Ascending aorta (tissue), 2 donors: ENCODE measurements at regions not wholly inside any gene's neighbourhood (a gene's known extent, or its start where the extent isn't known, plus 50 kb on each side); places are given as distances from the start of the nearest gene placed in this dataset.
"Not testable (repeated sequence)": the region's sequence is repeated elsewhere in the genome, so short reads cannot be mapped to it uniquely, and the experiment has no call there.

Source experiments
- DNase-seq, 2 donors: peaks; one replicate each; pipeline ENCODE4 v3.0.0-alpha.2; 2019; ENCODE audit warnings: low spot score in 2 of 2
- H3K27ac ChIP-seq, 2 donors: fragments of 200-600 bp; sonication (generic); one replicate each; pipeline ENCODE4 v1.5.1; 2016 to 2017; ENCODE audit warnings: mild to moderate bottlenecking in 1 of 2
- H3K27me3 ChIP-seq: fragments of 200-600 bp; sonication (generic); one replicate; pipeline ENCODE4 v1.5.1; 2017
- H3K36me3 ChIP-seq, 2 donors: fragments of 200-600 bp; sonication (generic); one replicate each; pipeline ENCODE4 v1.5.1; 2016
- H3K4me1 ChIP-seq, 2 donors: fragments of 200-600 bp; sonication (generic); one replicate each; pipeline ENCODE4 v1.5.1; 2016 to 2017; ENCODE audit warnings: mild to moderate bottlenecking in 1 of 2
- H3K4me3 ChIP-seq, 2 donors: fragments of 200-600 bp; sonication (generic); one replicate each; pipeline ENCODE4 v1.5.1; 2016 to 2017; ENCODE audit warnings: mild to moderate bottlenecking in 1 of 2
- H3K9me3 ChIP-seq, 2 donors: fragments of 200-600 bp; sonication (generic); one replicate each; pipeline ENCODE4 v1.5.1; 2016
- intact Hi-C: fragments of 100-400 bp; cut with DNase I; formaldehyde crosslinking; loops from one replicate; pipeline ENCODE4 v1.15.1; 2023
- TF ChIP-seq, protein P1 (sequence below), 3 experiments: fragments of 200-600 bp in 2 of 3; fragments of 450-650 bp in 1 of 3; sonication (generic) in 2 of 3; IDR thresholded peaks; one replicate each; pipeline ENCODE4 v1.5.1; 2016 to 2019; ENCODE audit warnings: antibody characterized with exemption in 3 of 3, mild to moderate bottlenecking in 1 of 3, moderate library complexity in 1 of 3

DNA sequence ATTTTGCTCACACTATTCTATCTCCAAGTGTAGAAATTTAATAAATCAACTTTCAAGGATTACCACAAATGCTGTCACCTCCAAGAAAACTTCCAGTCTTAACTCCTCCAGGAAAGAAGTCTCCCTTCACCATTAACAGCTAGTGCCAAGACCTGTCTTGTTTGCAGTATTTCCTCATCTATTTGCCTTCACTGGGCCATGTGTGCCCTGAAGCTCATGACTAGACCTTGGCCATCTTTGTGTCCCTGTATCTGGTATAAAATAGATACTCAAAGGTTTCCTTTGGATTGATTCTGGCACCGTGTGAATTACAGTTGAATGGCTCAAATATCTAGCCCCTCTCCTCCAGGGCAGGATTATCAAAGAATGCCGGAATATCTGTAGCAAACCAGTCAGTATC is 346.7 kb upstream of the KLF4 start:
- DNase-seq: no peak
- no peak overlapping the region for H3K27ac ChIP-seq
- no peak overlapping the region for H3K4me3 ChIP-seq
- TF ChIP-seq, protein P1, sequence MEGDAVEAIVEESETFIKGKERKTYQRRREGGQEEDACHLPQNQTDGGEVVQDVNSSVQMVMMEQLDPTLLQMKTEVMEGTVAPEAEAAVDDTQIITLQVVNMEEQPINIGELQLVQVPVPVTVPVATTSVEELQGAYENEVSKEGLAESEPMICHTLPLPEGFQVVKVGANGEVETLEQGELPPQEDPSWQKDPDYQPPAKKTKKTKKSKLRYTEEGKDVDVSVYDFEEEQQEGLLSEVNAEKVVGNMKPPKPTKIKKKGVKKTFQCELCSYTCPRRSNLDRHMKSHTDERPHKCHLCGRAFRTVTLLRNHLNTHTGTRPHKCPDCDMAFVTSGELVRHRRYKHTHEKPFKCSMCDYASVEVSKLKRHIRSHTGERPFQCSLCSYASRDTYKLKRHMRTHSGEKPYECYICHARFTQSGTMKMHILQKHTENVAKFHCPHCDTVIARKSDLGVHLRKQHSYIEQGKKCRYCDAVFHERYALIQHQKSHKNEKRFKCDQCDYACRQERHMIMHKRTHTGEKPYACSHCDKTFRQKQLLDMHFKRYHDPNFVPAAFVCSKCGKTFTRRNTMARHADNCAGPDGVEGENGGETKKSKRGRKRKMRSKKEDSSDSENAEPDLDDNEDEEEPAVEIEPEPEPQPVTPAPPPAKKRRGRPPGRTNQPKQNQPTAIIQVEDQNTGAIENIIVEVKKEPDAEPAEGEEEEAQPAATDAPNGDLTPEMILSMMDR (IDR thresholded peaks at IDR 0.05): no peak
- no peaks in the 10 kb centered on the region for H3K27me3 ChIP-seq
- H3K9me3 ChIP-seq: no peaks in the 10 kb centered on the region
- no peaks in the 10 kb centered on the region for H3K36me3 ChIP-seq
- H3K4me1 ChIP-seq: no peaks in the 10 kb centered on the region
- intact Hi-C loops: no loop called here

DNA sequence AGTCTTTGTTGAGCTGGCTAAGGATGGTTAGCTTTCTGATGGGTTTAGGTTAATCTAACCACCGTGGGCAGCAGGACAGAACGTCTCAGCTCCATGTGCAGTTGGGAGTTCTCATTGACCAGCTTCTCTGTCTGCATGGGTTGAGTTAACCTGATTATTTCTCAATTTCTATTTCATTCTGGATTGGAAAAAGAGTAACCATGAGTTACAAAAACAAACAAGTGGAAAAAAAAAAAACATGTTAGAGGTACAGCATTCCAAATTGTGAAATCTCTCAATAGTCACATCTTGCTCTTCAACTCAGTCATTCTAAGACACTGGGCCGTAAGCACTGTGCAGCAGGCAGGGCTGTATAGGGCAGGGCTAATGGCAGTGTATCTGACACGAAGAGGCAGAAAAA is 343.7 kb upstream of the KLF4 start:
- TF ChIP-seq, protein P1 (IDR thresholded peaks at IDR 0.05): no peak

DNA sequence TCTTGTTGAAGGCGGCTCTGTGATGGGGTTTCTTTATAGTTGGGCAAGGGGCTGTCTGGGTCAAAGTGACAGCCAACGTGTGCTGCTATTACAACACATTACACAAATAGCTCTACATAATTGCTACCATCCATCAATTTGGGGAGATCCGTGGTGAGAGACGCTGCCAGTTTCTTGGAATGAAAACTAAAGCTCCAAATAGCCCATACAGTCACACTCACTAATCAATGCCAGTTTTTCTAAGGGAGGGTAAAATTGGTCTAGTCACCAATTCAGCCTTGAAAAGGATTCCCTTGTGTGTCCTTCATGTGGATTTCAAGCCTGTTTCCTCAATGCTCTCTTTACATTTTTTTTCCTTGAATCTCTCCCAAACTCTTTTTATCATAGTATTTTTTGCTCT is 343.3 kb upstream of the KLF4 start:
- DNase-seq: no peak
- TF ChIP-seq, protein P1 (IDR thresholded peaks at IDR 0.05): no peak
- no peak overlapping the region for H3K4me3 ChIP-seq
- no peak overlapping the region for H3K27ac ChIP-seq
- no peaks in the 10 kb centered on the region for H3K4me1 ChIP-seq
- intact Hi-C loops: no loop called here
- no peaks in the 10 kb centered on the region for H3K36me3 ChIP-seq
- H3K27me3 ChIP-seq: no peaks in the 10 kb centered on the region
- no peaks in the 10 kb centered on the region for H3K9me3 ChIP-seq

More for the DNA sequence above, 343.7 kb upstream of the KLF4 start:
- Histone ChIP-seq H3K4me1 (no peaks in the 10 kb centered on the region), H3K27ac (no peak overlapping the region), H3K36me3 (no peaks in the 10 kb centered on the region), H3K4me3 (no peak overlapping the region), H3K27me3 (no peaks in the 10 kb centered on the region), H3K9me3 (no peaks in the 10 kb centered on the region)
- intact Hi-C loops: no loop called here
- no peak for DNase-seq

DNA sequence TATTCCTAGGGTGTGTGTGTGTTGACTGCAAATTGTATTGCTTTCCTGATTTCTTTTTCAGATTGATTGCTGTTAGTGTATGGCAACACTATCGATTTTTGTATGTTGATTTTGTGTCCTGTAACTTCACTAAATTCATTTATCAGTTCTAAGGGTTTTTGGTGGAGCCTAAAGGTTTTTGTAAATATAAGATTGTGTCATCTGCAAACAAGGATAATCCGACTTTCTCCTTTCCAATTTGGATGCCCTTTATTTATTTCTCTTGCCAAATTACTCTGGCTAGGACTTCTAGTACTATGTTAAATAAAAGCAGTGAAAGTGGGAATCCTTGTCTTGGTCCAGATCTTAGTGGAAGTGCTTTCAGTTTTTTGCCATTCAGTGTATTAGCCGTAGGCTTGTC is 340.9 kb upstream of the KLF4 start:
- Histone ChIP-seq H3K27ac (no peak overlapping the region), H3K4me1 (no peaks in the 10 kb centered on the region), H3K4me3 (no peak overlapping the region), H3K27me3 (no peaks in the 10 kb centered on the region), H3K36me3 (no peaks in the 10 kb centered on the region), H3K9me3 (no peaks in the 10 kb centered on the region)
- no peak for DNase-seq
- intact Hi-C loops: no loop called here
- TF ChIP-seq, protein P1 (IDR thresholded peaks at IDR 0.05): no peak

DNA sequence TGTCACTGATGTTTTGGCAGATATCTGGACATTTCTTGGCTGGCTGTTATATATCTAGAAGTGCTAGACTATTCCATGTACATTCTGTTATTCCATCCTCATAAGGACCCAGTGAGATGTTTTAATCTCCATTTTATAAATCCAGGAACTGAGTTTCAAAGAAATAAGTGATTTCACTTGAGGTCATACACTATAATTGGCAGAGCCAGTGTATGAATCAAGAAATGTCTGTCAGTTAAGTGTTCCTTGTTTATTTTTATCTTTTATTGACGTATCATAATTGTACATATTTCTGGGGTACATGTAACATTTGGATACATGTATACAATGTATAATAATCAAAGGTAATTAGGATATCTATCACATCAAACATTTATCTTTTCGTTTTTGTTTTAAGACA is 338.3 kb upstream of the KLF4 start:
- no peaks in the 10 kb centered on the region for H3K4me1 ChIP-seq
- intact Hi-C loops: no loop called here
- H3K36me3 ChIP-seq: no peaks in the 10 kb centered on the region
- no peaks in the 10 kb centered on the region for H3K9me3 ChIP-seq
- no peaks in the 10 kb centered on the region for H3K27me3 ChIP-seq
- H3K27ac ChIP-seq: no peak overlapping the region
- no peak for DNase-seq
- TF ChIP-seq, protein P1 (IDR thresholded peaks at IDR 0.05): no peak
- no peak overlapping the region for H3K4me3 ChIP-seq

DNA sequence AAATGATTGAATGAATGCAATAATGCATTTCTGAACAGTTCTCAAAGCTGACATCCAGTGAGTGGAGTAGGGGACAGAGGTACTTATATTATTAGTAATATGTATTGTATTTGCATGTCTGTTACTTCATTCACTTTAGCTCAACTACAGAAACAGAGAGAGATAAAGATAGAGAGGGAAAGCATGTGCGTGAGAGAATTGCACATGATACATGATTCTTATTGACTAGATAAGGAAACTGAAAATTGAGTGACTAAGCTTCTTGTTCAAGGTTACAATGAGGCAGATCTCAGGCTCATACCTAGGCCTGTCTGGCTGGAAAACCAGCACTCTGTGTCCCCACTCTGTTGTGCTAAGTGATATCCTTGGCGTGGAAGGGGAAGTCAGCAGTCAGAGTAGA is 337.7 kb upstream of the KLF4 start:
- intact Hi-C loops: no loop called here
- Histone ChIP-seq H3K4me3 (no peak overlapping the region), H3K4me1 (no peaks in the 10 kb centered on the region), H3K36me3 (no peaks in the 10 kb centered on the region), H3K9me3 (no peaks in the 10 kb centered on the region), H3K27ac (no peak overlapping the region), H3K27me3 (no peaks in the 10 kb centered on the region)
- no peak for DNase-seq
- TF ChIP-seq, protein P1 (IDR thresholded peaks at IDR 0.05): no peak

DNA sequence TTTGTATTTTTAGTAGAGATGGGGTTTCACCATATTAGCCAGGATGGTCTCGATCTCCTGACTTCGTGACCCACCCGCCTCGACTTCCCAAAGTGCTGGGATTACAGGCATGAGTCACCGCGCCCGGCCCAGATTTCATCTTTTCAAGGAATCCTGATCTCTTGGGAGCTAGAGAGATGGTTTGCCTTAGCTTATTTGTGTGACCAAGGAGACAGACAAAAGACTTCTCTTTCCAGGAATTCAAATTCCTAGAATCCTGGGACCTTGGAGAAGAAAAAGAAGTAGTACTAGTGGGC is 337.1 kb upstream of the KLF4 start:
- DNase-seq, H3K27me3 ChIP-seq, H3K27ac ChIP-seq, H3K36me3 ChIP-seq, H3K9me3 ChIP-seq, H3K4me3 ChIP-seq, intact Hi-C loops, H3K4me1 ChIP-seq: not testable (repeated sequence)
